ENCODE measurements at regions not wholly inside any gene's neighbourhood (a gene's known extent, or its start where the extent isn't known, plus 50 kb on each side); places are given as distances from the start of the nearest gene placed in this dataset.

GRCh38 chr5:67747096-67747495 is 468.5 kb upstream of the PIK3R1 start:
- H3K27me3 ChIP-seq (ENCODE audit: insufficient read depth, low read length): no peaks in the 10 kb centered on the region
- H3K9ac ChIP-seq (ENCODE audit: low read length): no peak overlapping the region
- no peak overlapping the region for H3K4me3 ChIP-seq (replicated peaks in 1 of 2; ENCODE audit: low read depth in 1 of 2, low read length in 2 of 2)
- no peak overlapping the region for H3K27ac ChIP-seq (ENCODE audit: low read depth, low read length)
- RAD21 ChIA-PET (ENCODE audit: low non-redundant PET in 1 of 2, low total read pairs in 2 of 2, uncharacterized antibody in 2 of 2, unreplicated experiment in 2 of 2): no interaction called here
- H3K79me2 ChIP-seq (ENCODE audit: insufficient read depth, low read length): no peaks in the 10 kb centered on the region
- H3K36me3 ChIP-seq (ENCODE audit: control insufficient read depth in 1 of 2, insufficient read depth in 2 of 2, low read length in 2 of 2): no peaks in the 10 kb centered on the region
- H3K4me2 ChIP-seq (ENCODE audit: low read length): no peak overlapping the region
- H3K9me2 ChIP-seq (ENCODE audit: insufficient read depth): no peaks in the 10 kb centered on the region
- CTCF ChIA-PET: no interaction called here
- intact Hi-C loops (cut with micrococcal nuclease): no loop called here
- 0 out of 4 replicates have a peak, but pooled peaks cover 0 to 2% of the 10 kb centered on the region in 2 experiments for H3K4me1 ChIP-seq (ENCODE audit: control insufficient read depth in 1 of 2, insufficient read depth in 2 of 2, low read length in 2 of 2)
- no peak overlapping the region for H2AFZ ChIP-seq (ENCODE audit: low read depth, low read length, poor library complexity, severe bottlenecking)
- POLR2A ChIA-PET: no interaction called here
- no peak for ATAC-seq
- no peak for DNase-seq (ENCODE audit: low read depth, low spot score)
- no peaks in the 10 kb centered on the region for H4K20me1 ChIP-seq (ENCODE audit: insufficient read depth)
- TF ChIP-seq CEBPB (IDR thresholded peaks at IDR 0.05; ENCODE audit: low read depth): no peak
- TF ChIP-seq ZFX (IDR thresholded peaks at IDR 0.05): no peak
- no peak for TF ChIP-seq ZBTB33 (IDR thresholded peaks at IDR 0.05; ENCODE audit: extremely low read depth, insufficient replicate concordance, low read length)
- no peak for TF ChIP-seq EZH2 (IDR thresholded peaks at IDR 0.05)
- TF ChIP-seq, protein P1, sequence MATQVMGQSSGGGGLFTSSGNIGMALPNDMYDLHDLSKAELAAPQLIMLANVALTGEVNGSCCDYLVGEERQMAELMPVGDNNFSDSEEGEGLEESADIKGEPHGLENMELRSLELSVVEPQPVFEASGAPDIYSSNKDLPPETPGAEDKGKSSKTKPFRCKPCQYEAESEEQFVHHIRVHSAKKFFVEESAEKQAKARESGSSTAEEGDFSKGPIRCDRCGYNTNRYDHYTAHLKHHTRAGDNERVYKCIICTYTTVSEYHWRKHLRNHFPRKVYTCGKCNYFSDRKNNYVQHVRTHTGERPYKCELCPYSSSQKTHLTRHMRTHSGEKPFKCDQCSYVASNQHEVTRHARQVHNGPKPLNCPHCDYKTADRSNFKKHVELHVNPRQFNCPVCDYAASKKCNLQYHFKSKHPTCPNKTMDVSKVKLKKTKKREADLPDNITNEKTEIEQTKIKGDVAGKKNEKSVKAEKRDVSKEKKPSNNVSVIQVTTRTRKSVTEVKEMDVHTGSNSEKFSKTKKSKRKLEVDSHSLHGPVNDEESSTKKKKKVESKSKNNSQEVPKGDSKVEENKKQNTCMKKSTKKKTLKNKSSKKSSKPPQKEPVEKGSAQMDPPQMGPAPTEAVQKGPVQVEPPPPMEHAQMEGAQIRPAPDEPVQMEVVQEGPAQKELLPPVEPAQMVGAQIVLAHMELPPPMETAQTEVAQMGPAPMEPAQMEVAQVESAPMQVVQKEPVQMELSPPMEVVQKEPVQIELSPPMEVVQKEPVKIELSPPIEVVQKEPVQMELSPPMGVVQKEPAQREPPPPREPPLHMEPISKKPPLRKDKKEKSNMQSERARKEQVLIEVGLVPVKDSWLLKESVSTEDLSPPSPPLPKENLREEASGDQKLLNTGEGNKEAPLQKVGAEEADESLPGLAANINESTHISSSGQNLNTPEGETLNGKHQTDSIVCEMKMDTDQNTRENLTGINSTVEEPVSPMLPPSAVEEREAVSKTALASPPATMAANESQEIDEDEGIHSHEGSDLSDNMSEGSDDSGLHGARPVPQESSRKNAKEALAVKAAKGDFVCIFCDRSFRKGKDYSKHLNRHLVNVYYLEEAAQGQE (IDR thresholded peaks at IDR 0.05; ENCODE audit: low read depth): no peak
- TF ChIP-seq EGR1 (IDR thresholded peaks at IDR 0.05; ENCODE audit: low read depth): no peak
- TF ChIP-seq YY1 (IDR thresholded peaks at IDR 0.05; ENCODE audit: extremely low read depth, insufficient replicate concordance, low read depth, low read length): no peak
- TF ChIP-seq SP1 (IDR thresholded peaks at IDR 0.05; ENCODE audit: low read depth): no peak
- TF ChIP-seq, protein P2, sequence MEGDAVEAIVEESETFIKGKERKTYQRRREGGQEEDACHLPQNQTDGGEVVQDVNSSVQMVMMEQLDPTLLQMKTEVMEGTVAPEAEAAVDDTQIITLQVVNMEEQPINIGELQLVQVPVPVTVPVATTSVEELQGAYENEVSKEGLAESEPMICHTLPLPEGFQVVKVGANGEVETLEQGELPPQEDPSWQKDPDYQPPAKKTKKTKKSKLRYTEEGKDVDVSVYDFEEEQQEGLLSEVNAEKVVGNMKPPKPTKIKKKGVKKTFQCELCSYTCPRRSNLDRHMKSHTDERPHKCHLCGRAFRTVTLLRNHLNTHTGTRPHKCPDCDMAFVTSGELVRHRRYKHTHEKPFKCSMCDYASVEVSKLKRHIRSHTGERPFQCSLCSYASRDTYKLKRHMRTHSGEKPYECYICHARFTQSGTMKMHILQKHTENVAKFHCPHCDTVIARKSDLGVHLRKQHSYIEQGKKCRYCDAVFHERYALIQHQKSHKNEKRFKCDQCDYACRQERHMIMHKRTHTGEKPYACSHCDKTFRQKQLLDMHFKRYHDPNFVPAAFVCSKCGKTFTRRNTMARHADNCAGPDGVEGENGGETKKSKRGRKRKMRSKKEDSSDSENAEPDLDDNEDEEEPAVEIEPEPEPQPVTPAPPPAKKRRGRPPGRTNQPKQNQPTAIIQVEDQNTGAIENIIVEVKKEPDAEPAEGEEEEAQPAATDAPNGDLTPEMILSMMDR (IDR thresholded peaks at IDR 0.05 in 2 of 3, conservative IDR thresholded peaks at IDR 0.05 in 1 of 3; ENCODE audit: borderline replicate concordance in 1 of 3, insufficient read depth in 1 of 3, low read depth in 2 of 3, low read length in 2 of 3): no peak
- TF ChIP-seq, protein P3, sequence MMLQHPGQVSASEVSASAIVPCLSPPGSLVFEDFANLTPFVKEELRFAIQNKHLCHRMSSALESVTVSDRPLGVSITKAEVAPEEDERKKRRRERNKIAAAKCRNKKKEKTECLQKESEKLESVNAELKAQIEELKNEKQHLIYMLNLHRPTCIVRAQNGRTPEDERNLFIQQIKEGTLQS (IDR thresholded peaks at IDR 0.05): no peak
- TF ChIP-seq CBX3 (IDR thresholded peaks at IDR 0.05; ENCODE audit: low read depth): no peak
- TF ChIP-seq FOSL1 (IDR thresholded peaks at IDR 0.05; ENCODE audit: low read depth): no peak
- TF ChIP-seq SIN3A (IDR thresholded peaks at IDR 0.05; ENCODE audit: low read depth): no peak
- TF ChIP-seq POLR2A (IDR thresholded peaks at IDR 0.05; ENCODE audit: borderline replicate concordance, extremely low read depth, insufficient read depth, insufficient read length): no peak
- no peak for TF ChIP-seq MAX (IDR thresholded peaks at IDR 0.05)
- no peak for TF ChIP-seq EZH2phosphoT487 (IDR thresholded peaks at IDR 0.05; ENCODE audit: borderline replicate concordance)
- BruUV-seq (replicated peaks): no TSS peak
- no peaks in the 10 kb centered on the region for H3K9me3 ChIP-seq (ENCODE audit: control insufficient read depth in 1 of 2, insufficient read depth in 1 of 2, low read depth in 1 of 2, low read length in 2 of 2)
